ENCODE measurements at regions not wholly inside any gene's neighbourhood (a gene's known extent, or its start where the extent isn't known, plus 50 kb on each side); places are given as distances from the start of the nearest gene placed in this dataset.

GRCh38 chr18:10239991-10240634 is 214.3 kb upstream of the APCDD1 start:
- Histone ChIP-seq H3K9me3 (ENCODE audit: insufficient read depth, low read depth, low read length) (no peaks in the 10 kb centered on the region), H3K79me2 (ENCODE audit: insufficient read depth, low read length) (no peaks in the 10 kb centered on the region)
- DNase-seq (ENCODE audit: low read depth) = no peak

GRCh38 chr18:10240973-10241372 is 213.5 kb upstream of the APCDD1 start:
- Histone ChIP-seq H3K36me3 (ENCODE audit: insufficient read depth, low read length) (no peaks in the 10 kb centered on the region), H4K20me1 (ENCODE audit: insufficient read depth, low read length) (no peaks in the 10 kb centered on the region), H3K27ac (ENCODE audit: low read depth, low read length) (no peak overlapping the region), H3K4me3 (ENCODE audit: insufficient read depth, low read depth, low read length) (no peak overlapping the region), H3K4me2 (ENCODE audit: low read length) (no peak overlapping the region), H3K4me1 (ENCODE audit: insufficient read depth, low read length) (no peaks in the 10 kb centered on the region), H3K27me3 (ENCODE audit: insufficient read depth, low read length) (no peaks in the 10 kb centered on the region), H2AFZ (ENCODE audit: low read depth, low read length) (no peak overlapping the region), H3K9ac (ENCODE audit: low read length) (no peak overlapping the region), H3K79me2 (ENCODE audit: insufficient read depth, low read length) (no peaks in the 10 kb centered on the region), H3K9me3 (ENCODE audit: insufficient read depth, low read depth, low read length) (no peaks in the 10 kb centered on the region)
- Mint-ChIP-seq H3K36me3 (ENCODE audit: low read depth, unreplicated experiment) (no peaks in the 10 kb centered on the region), H3K4me3 (ENCODE audit: unreplicated experiment) (no peak overlapping the region), H3K9me3 (ENCODE audit: unreplicated experiment) (peaks cover 2% of the 10 kb centered on the region), H3K27me3 (ENCODE audit: low read depth, unreplicated experiment) (peaks cover 26% of the 10 kb centered on the region), H3K4me1 (ENCODE audit: low read depth, unreplicated experiment) (no peaks in the 10 kb centered on the region), H3K27ac (ENCODE audit: unreplicated experiment) (no peak overlapping the region)
- FAIRE-seq = no peak
- no peak for DNase-seq (ENCODE audit: low read depth)
- TF ChIP-seq CTCF (IDR thresholded peaks at IDR 0.05; ENCODE audit: insufficient read depth, low read depth, low read length) = no peak
- TF ChIP-seq EZH2 (IDR thresholded peaks at IDR 0.05; ENCODE audit: insufficient read depth, low read length) = no peak

More at GRCh38 chr18:10239991-10240634, 214.3 kb upstream of the APCDD1 start:
- FAIRE-seq = no peak
- no peak overlapping the region for H2AFZ ChIP-seq (ENCODE audit: low read depth, low read length)
- peaks cover 2% of the 10 kb centered on the region for H3K9me3 Mint-ChIP-seq (ENCODE audit: unreplicated experiment)
- H3K9ac ChIP-seq (ENCODE audit: low read length) = no peak overlapping the region
- no peaks in the 10 kb centered on the region for H3K27me3 ChIP-seq (ENCODE audit: insufficient read depth, low read length)
- no peak overlapping the region for H3K27ac Mint-ChIP-seq (ENCODE audit: unreplicated experiment)
- H3K36me3 ChIP-seq (ENCODE audit: insufficient read depth, low read length) = no peaks in the 10 kb centered on the region
- no peaks in the 10 kb centered on the region for H4K20me1 ChIP-seq (ENCODE audit: insufficient read depth, low read length)
- H3K27ac ChIP-seq (ENCODE audit: low read depth, low read length) = no peak overlapping the region
- H3K36me3 Mint-ChIP-seq (ENCODE audit: low read depth, unreplicated experiment) = no peaks in the 10 kb centered on the region
- no peak overlapping the region for H3K4me2 ChIP-seq (ENCODE audit: low read length)
- no peak overlapping the region for H3K4me3 Mint-ChIP-seq (ENCODE audit: unreplicated experiment)
- H3K27me3 Mint-ChIP-seq (ENCODE audit: low read depth, unreplicated experiment) = peaks cover 17% of the 10 kb centered on the region
- no peak for TF ChIP-seq EZH2 (IDR thresholded peaks at IDR 0.05; ENCODE audit: insufficient read depth, low read length)
- TF ChIP-seq CTCF (IDR thresholded peaks at IDR 0.05; ENCODE audit: insufficient read depth, low read depth, low read length) = no peak
- no peak overlapping the region for H3K4me3 ChIP-seq (ENCODE audit: insufficient read depth, low read depth, low read length)
- peaks cover 1% of the 10 kb centered on the region for H3K4me1 Mint-ChIP-seq (ENCODE audit: low read depth, unreplicated experiment)
- no peaks in the 10 kb centered on the region for H3K4me1 ChIP-seq (ENCODE audit: insufficient read depth, low read length)

GRCh38 chr18:10241579-10241978 is 212.9 kb upstream of the APCDD1 start:
- Mint-ChIP-seq H3K27ac (ENCODE audit: unreplicated experiment) (no peak overlapping the region), H3K4me3 (ENCODE audit: unreplicated experiment) (no peak overlapping the region), H3K9me3 (ENCODE audit: unreplicated experiment) (peaks cover 2% of the 10 kb centered on the region), H3K36me3 (ENCODE audit: low read depth, unreplicated experiment) (no peaks in the 10 kb centered on the region), H3K4me1 (ENCODE audit: low read depth, unreplicated experiment) (no peaks in the 10 kb centered on the region), H3K27me3 (ENCODE audit: low read depth, unreplicated experiment) (peaks cover 26% of the 10 kb centered on the region)
- Histone ChIP-seq H3K4me3 (ENCODE audit: insufficient read depth, low read depth, low read length) (no peak overlapping the region), H3K4me2 (ENCODE audit: low read length) (no peak overlapping the region), H3K27me3 (ENCODE audit: insufficient read depth, low read length) (no peaks in the 10 kb centered on the region), H3K4me1 (ENCODE audit: insufficient read depth, low read length) (no peaks in the 10 kb centered on the region), H4K20me1 (ENCODE audit: insufficient read depth, low read length) (no peaks in the 10 kb centered on the region), H3K27ac (ENCODE audit: low read depth, low read length) (no peak overlapping the region), H3K36me3 (ENCODE audit: insufficient read depth, low read length) (no peaks in the 10 kb centered on the region), H3K9me3 (ENCODE audit: insufficient read depth, low read depth, low read length) (no peaks in the 10 kb centered on the region), H2AFZ (ENCODE audit: low read depth, low read length) (no peak overlapping the region), H3K9ac (ENCODE audit: low read length) (no peak overlapping the region), H3K79me2 (ENCODE audit: insufficient read depth, low read length) (no peaks in the 10 kb centered on the region)
- FAIRE-seq = no peak
- DNase-seq (ENCODE audit: low read depth) = no peak
- TF ChIP-seq CTCF (IDR thresholded peaks at IDR 0.05; ENCODE audit: insufficient read depth, low read depth, low read length) (no peak), EZH2 (IDR thresholded peaks at IDR 0.05; ENCODE audit: insufficient read depth, low read length) (no peak)

All from astrocyte (in vitro differentiated cells and primary cell).